ENCODE measurements at regions not wholly inside any gene's neighbourhood (a gene's known extent, or its start where the extent isn't known, plus 50 kb on each side); places are given as distances from the start of the nearest gene placed in this dataset.

- no peaks in the 10 kb centered on the region for H3K27me3 ChIP-seq (ENCODE audit: insufficient read depth, poor library complexity, severe bottlenecking)
- TF ChIP-seq CTCF (IDR thresholded peaks at IDR 0.05; ENCODE audit: insufficient read depth, low read length), result no peak
- TF ChIP-seq SPI1 (IDR thresholded peaks at IDR 0.05; ENCODE audit: borderline replicate concordance, low read depth), result no peak
- TF ChIP-seq POLR2AphosphoS5 (IDR thresholded peaks at IDR 0.05; ENCODE audit: low read depth), result no peak
- no peak for TF ChIP-seq REST (IDR thresholded peaks at IDR 0.05; ENCODE audit: insufficient replicate concordance, low read depth)
- no peak overlapping the region for H3K27ac ChIP-seq (replicated peaks)
- DNase-seq (ENCODE audit: low read depth in 1 of 2, low spot score in 1 of 2), result no peak
- H3K4me3 ChIP-seq (replicated peaks; ENCODE audit: insufficient read depth, low read length), result no peak overlapping the region
These were observed 58.0 kb upstream of the FAM20A start for GRCh38 chr17:68658999-68659780.

- H3K27me3 ChIP-seq (ENCODE audit: insufficient read depth, poor library complexity, severe bottlenecking), result no peaks in the 10 kb centered on the region
- no peak for DNase-seq (ENCODE audit: low read depth in 1 of 2, low spot score in 1 of 2)
- H3K4me3 ChIP-seq (replicated peaks; ENCODE audit: insufficient read depth, low read length), result no peak overlapping the region
- no peak overlapping the region for H3K27ac ChIP-seq (replicated peaks)
- TF ChIP-seq GABPA (IDR thresholded peaks at IDR 0.05; ENCODE audit: low read depth) (no peak), POLR2AphosphoS5 (IDR thresholded peaks at IDR 0.05; ENCODE audit: low read depth) (no peak), CTCF (IDR thresholded peaks at IDR 0.05; ENCODE audit: insufficient read depth, low read length) (no peak), REST (IDR thresholded peaks at IDR 0.05; ENCODE audit: insufficient replicate concordance, low read depth) (no peak)
These were observed 56.4 kb upstream of the FAM20A start for GRCh38 chr17:68657576-68657975.

- DNase-seq (ENCODE audit: low read depth in 1 of 2, low spot score in 1 of 2), result no peak
- TF ChIP-seq SPI1 (IDR thresholded peaks at IDR 0.05; ENCODE audit: borderline replicate concordance, low read depth) (no peak), POLR2AphosphoS5 (IDR thresholded peaks at IDR 0.05; ENCODE audit: low read depth) (no peak), GABPA (IDR thresholded peaks at IDR 0.05; ENCODE audit: low read depth) (no peak), REST (IDR thresholded peaks at IDR 0.05; ENCODE audit: insufficient replicate concordance, low read depth) (no peak), CTCF (IDR thresholded peaks at IDR 0.05; ENCODE audit: insufficient read depth, low read length) (no peak)
- Histone ChIP-seq H3K27me3 (ENCODE audit: insufficient read depth, poor library complexity, severe bottlenecking) (no peaks in the 10 kb centered on the region), H3K27ac (replicated peaks) (no peak overlapping the region), H3K4me3 (replicated peaks; ENCODE audit: insufficient read depth, low read length) (no peak overlapping the region)
These were observed 56.0 kb upstream of the FAM20A start for GRCh38 chr17:68657166-68657565.

All from HL-60 (cell line).